Erythroblast (primary cell): ENCODE measurements at regions not wholly inside any gene's neighbourhood (a gene's known extent, or its start where the extent isn't known, plus 50 kb on each side); places are given as distances from the start of the nearest gene placed in this dataset.

ENCODE experiments used
- GATA1 ChIP-seq: IDR thresholded peaks from 2 replicates; pipeline ENCODE4 v1.6.1; 2011; ENCODE audit warnings: low read depth, mild to moderate bottlenecking, control low read depth, low read length, moderate library complexity
- POLR2A ChIP-seq: IDR thresholded peaks from 2 replicates; pipeline ENCODE4 v1.6.1; 2011; ENCODE audit warnings: mild to moderate bottlenecking, low read length

- no peak for TF ChIP-seq POLR2A
- TF ChIP-seq GATA1, result no peak
These were observed 115.4 kb downstream of the RIPK4 start for GRCh38 chr21:41651406-41651805.
